EL (cell line): ENCODE measurements at regions not wholly inside any gene's neighbourhood (a gene's known extent, or its start where the extent isn't known, plus 50 kb on each side); places are given as distances from the start of the nearest gene placed in this dataset.

Experiments used
- DNase-seq: peaks from one replicate; pipeline ENCODE4 v3.0.0-alpha.2; 2016

GRCh38 chr12:16415155-16415554 is 67.7 kb downstream of the MGST1 start:
- DNase-seq = no peak

- DNase-seq = no peak
Observed at GRCh38 chr12:16417058-16417457, 69.6 kb downstream of the MGST1 start.

- peak; percentile 2 for DNase-seq
Observed at GRCh38 chr12:16421806-16422205, 74.4 kb downstream of the MGST1 start.

- no peak for DNase-seq
Observed at GRCh38 chr12:16424531-16424930, 77.1 kb downstream of the MGST1 start.

- no peak for DNase-seq
Observed at GRCh38 chr12:16435875-16436554, 88.6 kb downstream of the MGST1 start.

GRCh38 chr12:16437281-16437816 is 89.9 kb downstream of the MGST1 start:
- no peak for DNase-seq

- DNase-seq = no peak
Observed at GRCh38 chr12:16437926-16438325, 90.5 kb downstream of the MGST1 start.

GRCh38 chr12:16449459-16449858 is 102.0 kb downstream of the MGST1 start:
- no peak for DNase-seq

- DNase-seq = no peak
Observed at GRCh38 chr12:16453319-16453718, 105.9 kb downstream of the MGST1 start.

GRCh38 chr12:16454481-16454880 is 107.0 kb downstream of the MGST1 start:
- peak; percentile 1 for DNase-seq

GRCh38 chr12:16458521-16459078 is 111.2 kb downstream of the MGST1 start:
- no peak for DNase-seq

- DNase-seq = no peak
Observed at GRCh38 chr12:16467272-16467671, 119.8 kb downstream of the MGST1 start.

GRCh38 chr12:16472631-16473030 is 125.2 kb downstream of the MGST1 start:
- DNase-seq = no peak

- no peak for DNase-seq
Observed at GRCh38 chr12:16473610-16474326, 126.3 kb downstream of the MGST1 start.

- DNase-seq = no peak
Observed at GRCh38 chr12:16474801-16475200, 127.4 kb downstream of the MGST1 start.

- DNase-seq = no peak
Observed at GRCh38 chr12:16475521-16475920, 128.1 kb downstream of the MGST1 start.

GRCh38 chr12:16482726-16483125 is 123.2 kb downstream of the LMO3 start:
- no peak for DNase-seq

GRCh38 chr12:16492240-16492639 is 113.7 kb downstream of the LMO3 start:
- DNase-seq = no peak

- no peak for DNase-seq
Observed at GRCh38 chr12:16492820-16493797, 112.9 kb downstream of the LMO3 start.

GRCh38 chr12:16495196-16495595 is 110.8 kb downstream of the LMO3 start:
- no peak for DNase-seq
